GM12873 (cell line): ENCODE measurements at regions not wholly inside any gene's neighbourhood (a gene's known extent, or its start where the extent isn't known, plus 50 kb on each side); places are given as distances from the start of the nearest gene placed in this dataset.

Experiments used
- TF ChIP-seq, protein P1 (sequence below): IDR thresholded peaks from 2 replicates; pipeline ENCODE4 v1.5.1; 2012; ENCODE audit warnings: low read depth, mild to moderate bottlenecking, moderate library complexity, low read length, control low read depth; ENCODE audit not compliant: insufficient read depth; ENCODE audit errors: missing control alignments

DNA sequence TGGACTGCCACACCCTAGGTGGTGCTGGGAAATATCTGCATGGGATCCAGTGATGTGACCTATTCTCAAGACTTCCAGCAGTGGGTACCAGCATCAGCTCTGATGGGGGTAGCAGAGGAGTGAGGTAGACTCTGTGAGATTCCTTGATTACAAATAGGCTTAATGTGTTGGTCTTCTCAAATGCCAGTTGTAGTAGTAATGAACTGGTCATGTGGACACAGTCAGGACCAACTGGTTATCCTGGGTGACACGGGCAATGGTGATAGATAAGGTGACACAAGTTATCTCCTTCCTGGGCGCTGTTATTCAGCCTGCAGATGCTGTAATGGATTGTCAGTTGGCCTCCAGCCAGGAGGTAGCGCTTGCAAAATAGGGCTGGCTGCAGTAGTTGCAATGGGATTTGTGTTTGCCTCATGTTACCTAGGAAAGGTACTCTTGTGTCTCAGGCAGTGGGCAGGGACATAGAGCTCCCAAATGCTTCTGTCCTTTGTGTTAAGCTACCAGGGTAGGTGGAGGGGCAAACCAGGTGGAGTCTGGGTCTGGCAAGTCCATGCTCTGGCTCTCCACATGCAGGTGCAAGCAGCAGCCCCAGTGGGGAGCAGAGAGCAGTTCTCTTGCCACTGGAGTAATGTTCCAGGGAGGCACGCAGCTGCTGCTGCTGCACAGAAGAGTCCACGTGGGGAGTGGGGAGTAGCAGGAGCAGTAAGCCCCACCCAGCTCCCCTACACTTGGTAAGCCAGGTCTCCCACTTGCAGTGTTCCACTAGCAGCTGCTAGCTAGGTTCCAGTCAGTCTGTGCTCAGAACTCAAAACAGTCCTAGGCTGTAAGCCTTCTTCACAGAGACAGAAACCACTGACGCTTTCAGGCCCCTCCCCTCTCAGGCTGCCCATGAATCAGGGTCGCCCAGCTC lies 505.4 kb upstream of the DDX18 start:
- TF ChIP-seq, protein P1, sequence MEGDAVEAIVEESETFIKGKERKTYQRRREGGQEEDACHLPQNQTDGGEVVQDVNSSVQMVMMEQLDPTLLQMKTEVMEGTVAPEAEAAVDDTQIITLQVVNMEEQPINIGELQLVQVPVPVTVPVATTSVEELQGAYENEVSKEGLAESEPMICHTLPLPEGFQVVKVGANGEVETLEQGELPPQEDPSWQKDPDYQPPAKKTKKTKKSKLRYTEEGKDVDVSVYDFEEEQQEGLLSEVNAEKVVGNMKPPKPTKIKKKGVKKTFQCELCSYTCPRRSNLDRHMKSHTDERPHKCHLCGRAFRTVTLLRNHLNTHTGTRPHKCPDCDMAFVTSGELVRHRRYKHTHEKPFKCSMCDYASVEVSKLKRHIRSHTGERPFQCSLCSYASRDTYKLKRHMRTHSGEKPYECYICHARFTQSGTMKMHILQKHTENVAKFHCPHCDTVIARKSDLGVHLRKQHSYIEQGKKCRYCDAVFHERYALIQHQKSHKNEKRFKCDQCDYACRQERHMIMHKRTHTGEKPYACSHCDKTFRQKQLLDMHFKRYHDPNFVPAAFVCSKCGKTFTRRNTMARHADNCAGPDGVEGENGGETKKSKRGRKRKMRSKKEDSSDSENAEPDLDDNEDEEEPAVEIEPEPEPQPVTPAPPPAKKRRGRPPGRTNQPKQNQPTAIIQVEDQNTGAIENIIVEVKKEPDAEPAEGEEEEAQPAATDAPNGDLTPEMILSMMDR = no peak

DNA sequence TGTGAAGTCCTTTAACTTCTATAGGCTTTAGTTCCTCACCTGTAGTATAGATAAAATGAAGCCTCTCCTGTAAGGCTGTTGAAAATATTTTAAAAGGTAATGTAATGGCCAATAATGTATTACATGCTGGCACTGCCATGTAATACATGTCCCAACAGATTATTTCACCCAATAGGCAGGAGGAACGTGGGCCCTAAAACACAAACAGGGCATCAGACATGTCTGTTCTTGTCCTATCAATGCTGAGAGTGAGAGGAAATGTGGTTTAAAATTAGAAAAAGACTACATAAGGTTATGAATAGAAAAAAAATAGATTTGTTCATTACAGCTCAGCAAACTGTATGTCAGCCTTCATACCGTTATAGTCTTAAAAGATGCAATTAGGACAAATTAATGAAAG lies 492.7 kb upstream of the DDX18 start:
- TF ChIP-seq, protein P1 = no peak

DNA sequence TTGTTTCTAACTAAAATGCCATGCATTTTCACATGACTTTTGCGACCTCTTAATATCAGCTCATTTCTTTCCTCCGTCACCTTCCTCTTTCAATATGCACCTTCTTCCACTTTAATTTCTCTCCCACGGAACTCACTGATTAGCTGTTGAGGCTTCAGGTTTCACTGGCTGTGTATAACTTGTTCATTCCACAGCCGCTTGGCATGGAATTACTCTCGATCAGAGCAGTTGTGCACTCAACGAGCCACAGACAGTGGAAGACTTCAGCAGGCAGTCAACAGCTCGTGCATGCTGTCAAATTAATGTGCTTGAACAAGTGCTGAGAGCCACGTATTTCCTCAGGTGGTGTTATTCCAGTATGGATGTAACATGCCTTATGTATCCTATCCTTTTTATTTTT lies 491.2 kb upstream of the DDX18 start:
- TF ChIP-seq, protein P1 = no peak

DNA sequence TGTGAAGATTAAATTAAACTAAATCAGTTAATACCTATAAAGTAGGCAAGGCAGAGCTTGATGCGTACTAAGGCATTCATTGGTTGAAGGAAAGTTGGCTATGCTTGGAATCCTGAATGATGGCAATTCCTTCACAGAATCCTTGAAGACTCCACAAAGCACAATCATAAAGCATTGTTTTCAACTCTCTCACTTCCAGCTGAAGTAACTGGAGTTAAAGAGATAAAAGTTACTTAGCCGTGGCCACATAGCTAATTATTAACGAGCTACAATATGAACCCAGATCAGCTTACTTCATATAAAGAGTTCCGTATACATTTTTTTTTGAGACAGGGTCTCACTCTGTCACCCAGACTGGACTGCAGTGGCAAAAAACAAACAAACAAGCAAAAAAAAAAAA lies 483.9 kb upstream of the DDX18 start:
- TF ChIP-seq, protein P1 = no peak

DNA sequence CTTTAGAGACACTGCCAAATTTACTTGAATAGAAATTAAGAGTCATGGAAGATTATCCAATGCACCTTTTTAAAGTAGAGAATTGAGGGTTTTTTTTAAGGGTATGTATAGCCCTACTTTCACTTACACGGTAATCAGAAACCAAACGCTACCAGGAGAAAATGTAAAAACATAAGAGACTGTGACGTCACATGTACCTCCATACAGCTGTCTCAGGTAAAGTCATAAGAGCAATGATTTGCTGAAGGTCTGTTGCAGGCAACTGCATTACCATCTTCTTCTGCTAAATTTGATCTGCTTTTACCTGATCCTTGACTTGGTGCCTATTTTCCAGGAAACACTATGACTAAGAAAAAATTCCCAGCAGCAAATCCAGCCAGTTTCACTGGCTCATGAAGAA lies 478.5 kb upstream of the DDX18 start:
- TF ChIP-seq, protein P1 = no peak

DNA sequence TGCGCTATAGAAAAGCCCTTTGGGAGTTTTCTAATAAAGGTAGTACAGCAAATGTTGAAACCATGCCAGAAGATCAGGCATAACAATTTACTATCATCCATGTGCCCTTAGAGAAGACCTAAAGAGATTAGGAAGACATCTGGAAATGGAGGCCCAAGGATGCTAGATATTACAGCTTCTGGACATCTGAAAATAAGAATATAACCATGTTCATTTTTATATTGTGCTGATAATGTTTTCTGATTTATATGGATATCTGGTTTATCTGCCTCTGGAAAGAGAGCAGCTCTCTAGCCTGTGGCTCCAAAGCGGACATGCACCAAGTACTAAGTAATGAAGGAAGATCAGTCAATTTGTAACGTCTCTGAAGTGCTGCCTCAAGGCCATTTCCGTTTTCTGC lies 478.0 kb upstream of the DDX18 start:
- TF ChIP-seq, protein P1 = no peak

DNA sequence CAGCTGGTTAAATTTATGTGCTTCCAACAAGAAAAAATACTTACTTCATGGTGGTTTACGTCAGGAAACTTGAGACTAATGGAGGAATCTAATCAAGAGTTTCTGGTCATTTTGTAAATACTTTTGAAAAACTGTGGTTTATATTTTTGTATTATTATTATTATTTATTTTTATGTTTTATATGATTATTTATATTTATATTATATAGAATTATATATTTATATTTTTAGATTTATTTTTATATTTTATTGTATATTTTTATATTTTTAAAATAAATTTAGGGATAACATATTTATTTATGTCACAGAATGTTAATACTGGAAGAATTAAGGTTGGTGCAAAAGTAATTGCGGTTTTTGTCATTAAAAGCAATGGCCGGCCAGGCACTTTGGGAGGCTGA lies 474.5 kb upstream of the DDX18 start:
- TF ChIP-seq, protein P1 = no peak
